Lower leg skin (tissue), 4 donors: ENCODE measurements at regions not wholly inside any gene's neighbourhood (a gene's known extent, or its start where the extent isn't known, plus 50 kb on each side); places are given as distances from the start of the nearest gene placed in this dataset.

Experiments used
- DNase-seq, 2 donors: peaks; one replicate each; pipeline ENCODE4 v3.0.0-alpha.2; 2019; ENCODE audit warnings: low spot score in 2 of 2
- H3K4me3 ChIP-seq: fragments of 200-600 bp; sonication (generic); 2 replicates; pipeline ENCODE4 v1.5.1; 2017; ENCODE audit warnings: mild to moderate bottlenecking, low read depth; ENCODE audit not compliant: poor library complexity, severe bottlenecking
- CTCF ChIP-seq, 3 donors: fragments of 450-650 bp; IDR thresholded peaks; one replicate each; pipeline ENCODE4 v1.5.1; 2016; ENCODE audit warnings: antibody characterized with exemption in 3 of 3, mild to moderate bottlenecking in 3 of 3, moderate library complexity in 2 of 3
- POLR2A ChIP-seq, 2 donors: fragments of 450-650 bp; IDR thresholded peaks; one replicate each; pipeline ENCODE4 v1.6.1; 2016 to 2017; ENCODE audit warnings: antibody characterized with exemption in 2 of 2, mild to moderate bottlenecking in 1 of 2, moderate library complexity in 1 of 2
- WGBS, 2 donors: methylation state at CpG; one replicate each; pipeline ENCODE4 v1.1.5; 2018; 5-methylcytosine and 5-hydroxymethylcytosine counted together
- intact Hi-C: fragments of 100-400 bp; cut with DNase I; formaldehyde crosslinking; loops from one replicate; pipeline ENCODE4 v1.15.0; 2023; ENCODE audit warnings: low total_unique reads

DNA sequence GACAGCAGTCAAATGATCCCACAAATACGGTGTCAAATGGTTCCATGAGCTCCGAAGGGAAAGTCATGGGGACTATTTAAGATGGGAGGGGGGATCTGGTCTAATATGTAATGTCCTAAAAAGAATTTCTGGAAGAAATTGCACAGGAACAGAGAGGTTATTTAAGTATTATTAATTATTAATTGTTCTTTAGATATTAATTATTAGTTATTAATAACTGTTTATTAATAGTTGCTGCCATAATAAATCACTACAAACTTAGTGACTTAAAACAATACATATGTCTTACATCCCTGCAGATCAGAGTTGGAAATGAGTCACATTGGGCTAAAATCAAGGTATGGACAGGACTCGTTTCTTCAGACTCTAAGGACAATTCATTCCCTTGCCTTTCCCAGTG lies 588.2 kb upstream of the NR2F2 start:
- DNase-seq: no peak
- TF ChIP-seq POLR2A (IDR thresholded peaks at IDR 0.05): no peak
- TF ChIP-seq CTCF (IDR thresholded peaks at IDR 0.05): no peak
- WGBS, 2 donors: 89 to 90% methylated on average over 3 of the region's 3 CpGs
- intact Hi-C loops: no loop called here
- no peak overlapping the region for H3K4me3 ChIP-seq

DNA sequence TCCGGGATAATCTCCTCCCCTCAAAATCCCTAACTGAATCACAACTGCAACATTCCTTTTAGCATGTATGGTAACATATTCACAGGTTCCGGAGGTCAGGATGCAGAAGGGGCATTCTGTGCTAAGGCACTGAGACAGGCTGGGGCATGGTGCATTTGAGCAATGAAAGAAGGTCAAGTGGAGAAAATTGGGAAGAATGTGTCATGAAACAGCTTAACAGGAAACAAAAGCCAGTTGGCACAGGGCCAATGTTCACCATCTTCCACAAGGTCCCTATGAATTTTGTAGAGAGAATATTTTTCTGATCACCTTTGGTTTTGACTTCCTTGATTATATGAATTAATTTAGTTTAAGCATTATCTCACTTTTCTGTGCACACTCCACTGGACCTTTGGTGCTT lies 587.7 kb upstream of the NR2F2 start:
- TF ChIP-seq CTCF (IDR thresholded peaks at IDR 0.05) (no peak), POLR2A (IDR thresholded peaks at IDR 0.05) (no peak)
- intact Hi-C loops: no loop called here
- no peak for DNase-seq

GRCh38 chr15:95757171-95757570 lies 573.3 kb upstream of the NR2F2 start:
- 91 to 96% methylated on average over 2 of the region's 2 CpGs for WGBS, 2 donors

More for the DNA sequence above, 587.7 kb upstream of the NR2F2 start:
- H3K4me3 ChIP-seq: no peak overlapping the region
- WGBS, 2 donors: 94 to 96% methylated on average over 2 of the region's 2 CpGs

DNA sequence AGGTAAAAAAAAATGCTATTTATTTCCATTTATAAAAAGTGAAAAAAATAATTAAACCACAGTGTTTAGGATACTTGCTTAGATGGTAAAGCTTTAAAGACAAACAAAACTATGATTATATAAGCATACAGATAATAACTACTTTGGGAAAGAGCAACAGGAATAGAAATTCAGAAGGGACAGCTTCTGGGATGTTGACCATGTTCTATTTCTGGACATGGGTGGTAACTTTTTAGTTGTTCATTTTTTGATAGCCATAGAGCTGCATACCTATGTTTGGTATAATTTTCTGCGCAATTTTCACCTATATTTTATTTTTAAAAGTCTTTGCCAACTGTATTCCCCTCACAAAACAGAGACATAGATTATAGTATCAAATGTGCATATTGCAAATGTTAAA lies 572.0 kb upstream of the NR2F2 start:
- DNase-seq: no peak
- intact Hi-C loops: no loop called here
- H3K4me3 ChIP-seq: no peak overlapping the region
- TF ChIP-seq POLR2A (IDR thresholded peaks at IDR 0.05): no peak
- TF ChIP-seq CTCF (IDR thresholded peaks at IDR 0.05): no peak
- 87 to 88% methylated on average over 1 of the region's 1 CpG for WGBS, 2 donors

More at GRCh38 chr15:95757171-95757570, 573.3 kb upstream of the NR2F2 start:
- no peak overlapping the region for H3K4me3 ChIP-seq
- DNase-seq: no peak
- TF ChIP-seq POLR2A (IDR thresholded peaks at IDR 0.05) (no peak), CTCF (IDR thresholded peaks at IDR 0.05) (no peak)
- intact Hi-C loops: no loop called here

- 42 to 51% methylated on average over 2 of the region's 2 CpGs for WGBS, 2 donors
- no peak for TF ChIP-seq CTCF (IDR thresholded peaks at IDR 0.05)
- no peak for TF ChIP-seq POLR2A (IDR thresholded peaks at IDR 0.05)
- no peak overlapping the region for H3K4me3 ChIP-seq
- DNase-seq: no peak
- intact Hi-C loops: no loop called here
These were observed 571.6 kb upstream of the NR2F2 start for GRCh38 chr15:95758851-95759250.

DNA sequence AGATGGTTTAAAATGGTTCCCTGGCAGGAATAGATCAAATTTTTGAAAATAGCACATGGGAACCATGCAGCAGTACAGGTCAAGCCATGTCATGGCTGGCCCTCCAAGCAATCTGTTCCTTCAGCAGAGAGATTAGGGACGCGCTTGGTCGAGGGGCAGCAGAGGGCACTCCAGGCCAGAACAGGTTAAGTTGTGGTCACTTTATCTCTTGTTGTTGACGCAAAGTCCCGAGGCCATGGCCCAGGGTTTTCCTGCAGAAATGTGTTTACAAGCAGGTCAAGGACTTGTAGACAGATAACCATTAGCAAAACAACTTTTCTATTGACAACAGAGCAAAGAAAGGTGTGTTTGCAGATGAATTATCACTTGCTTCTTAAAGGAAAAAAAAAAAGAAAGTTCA lies 570.0 kb upstream of the NR2F2 start:
- 68 to 69% methylated on average over 5 of the region's 5 CpGs for WGBS, 2 donors
- intact Hi-C loops: no loop called here
- no peak overlapping the region for H3K4me3 ChIP-seq
- no peak for DNase-seq
- TF ChIP-seq POLR2A (IDR thresholded peaks at IDR 0.05) (no peak), CTCF (IDR thresholded peaks at IDR 0.05) (no peak)
